ENCODE measurements at regions not wholly inside any gene's neighbourhood (a gene's known extent, or its start where the extent isn't known, plus 50 kb on each side); places are given as distances from the start of the nearest gene placed in this dataset.

DNA sequence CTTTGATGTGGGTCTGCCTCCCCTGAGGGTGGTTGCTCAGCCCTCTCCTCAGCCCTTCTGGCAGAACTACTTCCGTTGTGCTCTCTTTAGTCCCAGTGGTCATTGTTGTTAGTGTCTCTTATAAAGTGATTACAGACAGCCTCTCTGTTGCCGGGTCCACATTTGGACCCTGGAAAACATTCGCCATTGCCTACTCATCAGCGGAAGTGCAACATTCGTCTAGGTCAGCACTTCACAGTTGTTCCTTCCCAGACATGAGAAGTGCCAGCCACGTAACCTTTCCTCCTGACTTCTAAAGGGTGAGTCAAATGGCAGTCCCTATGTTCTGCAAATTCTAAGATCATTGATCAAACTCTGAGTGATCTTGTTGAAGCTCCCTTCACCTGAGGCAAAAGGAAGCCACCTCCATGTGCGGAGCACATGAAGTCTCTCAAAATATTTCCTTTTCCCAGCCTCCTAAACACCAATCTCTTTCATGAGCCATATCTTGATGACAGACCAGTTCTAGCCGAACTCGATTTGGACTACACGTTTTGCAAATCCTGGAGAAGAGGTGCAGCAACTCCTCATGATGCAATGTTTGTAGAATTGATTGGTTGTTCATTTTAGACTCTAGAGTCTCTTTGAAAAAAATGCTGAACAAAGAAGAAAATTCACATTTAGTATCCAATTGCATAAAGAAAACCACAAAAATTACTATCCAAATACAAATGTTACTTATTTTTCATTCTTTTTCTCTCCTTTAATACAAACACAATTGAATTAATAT, 163.8 kb downstream of the RPL10L start:
- Mint-ChIP-seq H3K4me3 (no peak overlapping the region), H3K9me3 (peaks cover 0 to 1% (median 0%) of the 10 kb centered on the region in 7 donors), H3K36me3 (no peaks in the 10 kb centered on the region), H3K27ac (peak overlapping the region in 1 of 7 donors; percentile 36), H3K4me1 (no peaks in the 10 kb centered on the region), H3K27me3 (ENCODE audit: low read depth in 3 of 3) (no peaks in the 10 kb centered on the region)
- Histone ChIP-seq H3K9me3 (replicated peaks in 1 of 2; ENCODE audit: control insufficient read depth in 1 of 2, insufficient read depth in 1 of 2, low read length in 2 of 2) (no peaks in the 10 kb centered on the region), H3K79me2 (ENCODE audit: insufficient read depth, low read length) (no peaks in the 10 kb centered on the region), H3K36me3 (replicated peaks in 1 of 2; ENCODE audit: control insufficient read depth in 1 of 2, insufficient read depth in 2 of 2, low read length in 2 of 2) (no peaks in the 10 kb centered on the region), H3K27ac (ENCODE audit: low read depth in 1 of 2, low read length in 2 of 2) (no peak overlapping the region), H3K27me3 (ENCODE audit: control insufficient read depth in 2 of 2, insufficient read depth in 2 of 2, low read length in 2 of 2) (no peaks in the 10 kb centered on the region), H4K20me1 (ENCODE audit: insufficient read depth, low read length) (no peaks in the 10 kb centered on the region), H3K4me2 (replicated peaks; ENCODE audit: extremely low read depth, low read length, poor library complexity, severe bottlenecking) (no peak overlapping the region), H3K4me3 (replicated peaks in 1 of 3; ENCODE audit: low read depth in 2 of 3, low read length in 3 of 3) (no peak overlapping the region), H2AFZ (ENCODE audit: insufficient read depth, low read depth, low read length, poor library complexity, severe bottlenecking) (no peak overlapping the region), H3K4me1 (ENCODE audit: control insufficient read depth in 1 of 2, insufficient read depth in 2 of 2, low read length in 2 of 2) (no peaks in the 10 kb centered on the region), H3K9ac (ENCODE audit: insufficient read depth, low read length, poor library complexity, severe bottlenecking) (no peak overlapping the region)
- 92% methylated on average over 5 of the region's 10 CpGs for WGBS (ENCODE audit: insufficient coverage)
- DNase-seq: no peak
- intact Hi-C loops (cut with micrococcal nuclease): no loop called here
- TF ChIP-seq, protein P1, sequence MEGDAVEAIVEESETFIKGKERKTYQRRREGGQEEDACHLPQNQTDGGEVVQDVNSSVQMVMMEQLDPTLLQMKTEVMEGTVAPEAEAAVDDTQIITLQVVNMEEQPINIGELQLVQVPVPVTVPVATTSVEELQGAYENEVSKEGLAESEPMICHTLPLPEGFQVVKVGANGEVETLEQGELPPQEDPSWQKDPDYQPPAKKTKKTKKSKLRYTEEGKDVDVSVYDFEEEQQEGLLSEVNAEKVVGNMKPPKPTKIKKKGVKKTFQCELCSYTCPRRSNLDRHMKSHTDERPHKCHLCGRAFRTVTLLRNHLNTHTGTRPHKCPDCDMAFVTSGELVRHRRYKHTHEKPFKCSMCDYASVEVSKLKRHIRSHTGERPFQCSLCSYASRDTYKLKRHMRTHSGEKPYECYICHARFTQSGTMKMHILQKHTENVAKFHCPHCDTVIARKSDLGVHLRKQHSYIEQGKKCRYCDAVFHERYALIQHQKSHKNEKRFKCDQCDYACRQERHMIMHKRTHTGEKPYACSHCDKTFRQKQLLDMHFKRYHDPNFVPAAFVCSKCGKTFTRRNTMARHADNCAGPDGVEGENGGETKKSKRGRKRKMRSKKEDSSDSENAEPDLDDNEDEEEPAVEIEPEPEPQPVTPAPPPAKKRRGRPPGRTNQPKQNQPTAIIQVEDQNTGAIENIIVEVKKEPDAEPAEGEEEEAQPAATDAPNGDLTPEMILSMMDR (IDR thresholded peaks at IDR 0.05): no peak

DNA sequence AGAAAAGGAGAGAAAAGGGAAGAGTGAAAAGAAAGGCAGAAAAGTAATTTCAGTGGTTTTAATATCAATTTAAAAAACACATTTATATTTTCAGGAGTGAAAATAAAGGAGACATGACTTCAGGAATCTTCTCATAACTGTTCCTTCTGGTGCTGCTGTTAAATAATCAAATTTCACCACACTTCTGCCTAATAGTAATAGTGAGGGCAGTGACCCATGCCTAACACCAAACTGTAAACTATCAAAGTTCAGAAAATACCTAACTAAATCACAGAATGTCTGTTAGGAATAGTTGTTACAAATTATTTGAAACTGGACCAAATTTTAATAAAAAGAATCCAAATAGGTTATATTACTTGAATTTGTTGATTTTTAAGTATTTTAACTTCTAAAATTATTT, 169.4 kb downstream of the RPL10L start:
- no peak overlapping the region for H3K4me2 ChIP-seq (replicated peaks; ENCODE audit: extremely low read depth, low read length, poor library complexity, severe bottlenecking)

More for the DNA sequence above, 169.4 kb downstream of the RPL10L start:
- H3K4me1 Mint-ChIP-seq: no peaks in the 10 kb centered on the region
- no peaks in the 10 kb centered on the region for H3K36me3 ChIP-seq (replicated peaks in 1 of 2; ENCODE audit: control insufficient read depth in 1 of 2, insufficient read depth in 2 of 2, low read length in 2 of 2)
- H3K27ac Mint-ChIP-seq: no peak overlapping the region
- H3K9me3 Mint-ChIP-seq: peaks cover 0 to 3% (median 0%) of the 10 kb centered on the region in 7 donors
- no peaks in the 10 kb centered on the region for H3K4me1 ChIP-seq (ENCODE audit: control insufficient read depth in 1 of 2, insufficient read depth in 2 of 2, low read length in 2 of 2)
- no peak overlapping the region for H3K4me3 Mint-ChIP-seq
- no peaks in the 10 kb centered on the region for H3K79me2 ChIP-seq (ENCODE audit: insufficient read depth, low read length)
- no peaks in the 10 kb centered on the region for H3K27me3 ChIP-seq (ENCODE audit: control insufficient read depth in 2 of 2, insufficient read depth in 2 of 2, low read length in 2 of 2)
- peaks cover 0 to 2% (median 0%) of the 10 kb centered on the region in 3 donors for H3K27me3 Mint-ChIP-seq (ENCODE audit: low read depth in 3 of 3)
- H3K36me3 Mint-ChIP-seq: no peaks in the 10 kb centered on the region
- H3K4me3 ChIP-seq (replicated peaks in 1 of 3; ENCODE audit: low read depth in 2 of 3, low read length in 3 of 3): no peak overlapping the region
- TF ChIP-seq, protein P1 (IDR thresholded peaks at IDR 0.05): no peak
- intact Hi-C loops (cut with micrococcal nuclease): no loop called here
- H3K9me3 ChIP-seq (replicated peaks in 1 of 2; ENCODE audit: control insufficient read depth in 1 of 2, insufficient read depth in 1 of 2, low read length in 2 of 2): no peaks in the 10 kb centered on the region
- H2AFZ ChIP-seq (ENCODE audit: insufficient read depth, low read depth, low read length, poor library complexity, severe bottlenecking): no peak overlapping the region
- no peak overlapping the region for H3K27ac ChIP-seq (ENCODE audit: low read depth in 1 of 2, low read length in 2 of 2)
- H4K20me1 ChIP-seq (ENCODE audit: insufficient read depth, low read length): no peaks in the 10 kb centered on the region
- no peak for DNase-seq
- H3K9ac ChIP-seq (ENCODE audit: insufficient read depth, low read length, poor library complexity, severe bottlenecking): no peak overlapping the region
